RCC 7860 (cell line): ENCODE measurements at regions not wholly inside any gene's neighbourhood (a gene's known extent, or its start where the extent isn't known, plus 50 kb on each side); places are given as distances from the start of the nearest gene placed in this dataset.

Experiments
- DNase-seq: peaks from one replicate; pipeline ENCODE4 v3.0.0-alpha.2; 2015; ENCODE audit warnings: low spot score
- FAIRE-seq: peaks from 2 replicates; lab custom pipeline; 2012; peaks lifted over from hg19 to GRCh38; lab: Jason Lieb, UNC

GRCh38 chr9:21657966-21658667 lies 144.3 kb upstream of the MTAP start:
- FAIRE-seq: no peak

DNA sequence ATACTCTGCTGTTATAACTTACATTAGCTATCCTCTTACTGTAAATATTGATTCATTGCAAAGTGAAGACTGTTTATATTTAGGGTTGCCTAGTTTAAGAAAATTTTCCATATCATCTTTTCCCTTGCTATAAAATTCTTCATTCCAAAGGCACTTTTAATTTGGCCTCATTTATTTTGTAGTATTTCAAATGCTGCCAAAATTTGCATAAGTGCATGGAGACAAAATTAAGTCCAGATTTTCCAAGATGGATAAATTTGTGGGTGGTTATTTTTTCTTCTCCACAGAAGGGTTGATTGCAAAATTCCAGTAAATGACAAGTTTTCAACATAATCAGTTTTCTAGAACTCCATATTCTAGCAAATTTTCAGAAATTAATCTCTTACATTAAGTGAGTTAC lies 141.5 kb upstream of the MTAP start:
- DNase-seq: no peak
- no peak for FAIRE-seq

More at GRCh38 chr9:21657966-21658667, 144.3 kb upstream of the MTAP start:
- no peak for DNase-seq

GRCh38 chr9:21661626-21662025 lies 140.8 kb upstream of the MTAP start:
- FAIRE-seq (no peak), DNase-seq (no peak)

GRCh38 chr9:21668516-21668915 lies 133.9 kb upstream of the MTAP start:
- DNase-seq: no peak
- FAIRE-seq: no peak

GRCh38 chr9:21669701-21670100 lies 132.7 kb upstream of the MTAP start:
- FAIRE-seq (no peak), DNase-seq (no peak)

DNA sequence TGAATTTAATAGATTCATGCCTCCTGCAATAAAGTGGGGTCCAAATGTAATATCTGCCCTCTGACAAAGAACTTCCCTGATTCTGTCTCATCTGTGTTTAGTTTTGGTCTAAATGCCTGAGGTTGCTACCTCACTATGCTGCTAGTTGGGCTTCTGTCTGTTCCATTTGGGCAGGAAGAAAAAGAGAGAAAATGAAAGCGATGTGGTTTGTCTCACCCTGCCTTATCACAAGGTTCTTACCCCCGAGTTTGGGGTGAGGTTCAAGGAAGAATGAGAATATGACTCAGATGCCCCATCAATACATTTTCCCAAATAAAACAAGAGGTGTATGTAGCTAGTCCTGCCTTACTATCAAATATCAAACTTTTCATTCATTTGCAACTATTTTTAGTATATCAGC lies 132.1 kb upstream of the MTAP start:
- FAIRE-seq: no peak
- no peak for DNase-seq

DNA sequence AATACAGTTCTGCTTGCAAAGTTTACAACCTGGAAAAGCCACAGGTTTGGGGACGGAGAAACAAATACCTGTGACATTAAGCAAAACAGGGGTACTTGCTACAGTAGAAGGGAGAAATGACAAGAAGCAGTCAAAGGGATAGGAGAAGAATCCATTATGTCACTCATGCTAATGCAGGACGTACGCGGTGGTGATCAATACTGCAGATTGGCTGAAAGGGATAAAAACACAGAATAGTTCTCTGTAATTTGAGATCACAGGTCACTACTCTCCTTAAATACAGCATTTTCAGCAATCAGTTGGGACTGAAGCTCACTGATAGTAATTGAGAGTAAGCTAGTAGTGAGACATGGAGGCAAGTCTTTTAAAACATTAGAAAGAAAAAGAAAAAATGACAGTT lies 130.3 kb upstream of the MTAP start:
- no peak for FAIRE-seq
- no peak for DNase-seq

GRCh38 chr9:21672761-21673160 lies 129.7 kb upstream of the MTAP start:
- DNase-seq: no peak
- FAIRE-seq: no peak

DNA sequence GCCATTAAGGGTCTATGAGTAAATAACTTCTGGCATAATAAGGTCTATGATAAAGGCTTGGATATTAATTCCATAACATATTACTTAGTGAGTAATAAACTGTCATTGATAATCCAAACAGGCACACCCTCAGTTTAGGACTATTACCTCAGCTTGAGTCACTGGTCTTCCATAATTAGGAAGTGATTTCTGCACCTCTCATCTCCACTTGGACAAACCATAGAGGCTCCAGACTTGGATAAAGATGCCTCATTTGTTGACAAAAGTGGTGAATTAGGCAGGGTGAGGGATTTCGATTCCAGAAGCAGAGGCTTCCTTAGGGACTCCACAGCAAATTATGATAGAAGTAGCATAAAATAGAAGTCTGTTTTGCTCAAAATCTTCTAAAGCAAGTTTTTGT lies 127.5 kb upstream of the MTAP start:
- DNase-seq: no peak
- FAIRE-seq: no peak

- DNase-seq: no peak
- no peak for FAIRE-seq
Observed at GRCh38 chr9:21677387-21677786, 125.0 kb upstream of the MTAP start.

DNA sequence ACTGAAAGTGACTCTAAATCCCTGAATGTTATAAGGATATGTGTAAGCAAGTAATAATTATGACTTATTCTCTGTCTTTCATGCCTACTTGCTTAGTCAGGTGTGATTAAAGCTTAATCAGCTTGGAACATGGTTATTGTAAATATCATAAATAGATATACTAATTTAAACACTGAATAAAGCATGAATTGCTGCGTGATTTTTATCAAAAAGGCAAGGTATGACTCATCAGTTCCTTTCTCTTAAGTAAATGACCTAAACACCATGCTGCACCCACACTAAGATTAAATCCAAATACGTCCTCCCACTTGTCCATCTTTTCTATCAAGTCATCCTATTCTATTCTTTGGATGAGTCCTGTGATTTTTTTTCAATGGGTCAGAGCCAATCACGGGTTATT lies 124.6 kb upstream of the MTAP start:
- FAIRE-seq (peak; percentile 85), DNase-seq (peak; percentile 80)

GRCh38 chr9:21679432-21679831 lies 123.0 kb upstream of the MTAP start:
- DNase-seq: peak; percentile 12
- no peak for FAIRE-seq

- no peak for FAIRE-seq
- DNase-seq: no peak
Observed at GRCh38 chr9:21680590-21680989, 121.8 kb upstream of the MTAP start.

GRCh38 chr9:21681641-21682040 lies 120.8 kb upstream of the MTAP start:
- DNase-seq (peak; percentile 65), FAIRE-seq (peak; percentile 88)

GRCh38 chr9:21682381-21682780 lies 120.1 kb upstream of the MTAP start:
- DNase-seq: no peak

GRCh38 chr9:21682981-21683380 lies 119.5 kb upstream of the MTAP start:
- FAIRE-seq (peak; percentile 89), DNase-seq (peak; percentile 58)

More at GRCh38 chr9:21682381-21682780, 120.1 kb upstream of the MTAP start:
- no peak for FAIRE-seq

GRCh38 chr9:21683484-21684175 lies 118.8 kb upstream of the MTAP start:
- FAIRE-seq (no peak), DNase-seq (no peak)

- FAIRE-seq: no peak
- DNase-seq: peak; percentile 6
Observed at GRCh38 chr9:21684231-21684630, 118.2 kb upstream of the MTAP start.

GRCh38 chr9:21684831-21685362 lies 117.5 kb upstream of the MTAP start:
- FAIRE-seq (peak; percentile 95), DNase-seq (peak; percentile 95)

GRCh38 chr9:21685502-21685901 lies 116.9 kb upstream of the MTAP start:
- FAIRE-seq (no peak), DNase-seq (no peak)

GRCh38 chr9:21686738-21687137 lies 115.7 kb upstream of the MTAP start:
- FAIRE-seq: no peak
- no peak for DNase-seq

GRCh38 chr9:21687351-21687750 lies 115.1 kb upstream of the MTAP start:
- DNase-seq (no peak), FAIRE-seq (no peak)
